ENCODE measurements at regions not wholly inside any gene's neighbourhood (a gene's known extent, or its start where the extent isn't known, plus 50 kb on each side); places are given as distances from the start of the nearest gene placed in this dataset.

DNA sequence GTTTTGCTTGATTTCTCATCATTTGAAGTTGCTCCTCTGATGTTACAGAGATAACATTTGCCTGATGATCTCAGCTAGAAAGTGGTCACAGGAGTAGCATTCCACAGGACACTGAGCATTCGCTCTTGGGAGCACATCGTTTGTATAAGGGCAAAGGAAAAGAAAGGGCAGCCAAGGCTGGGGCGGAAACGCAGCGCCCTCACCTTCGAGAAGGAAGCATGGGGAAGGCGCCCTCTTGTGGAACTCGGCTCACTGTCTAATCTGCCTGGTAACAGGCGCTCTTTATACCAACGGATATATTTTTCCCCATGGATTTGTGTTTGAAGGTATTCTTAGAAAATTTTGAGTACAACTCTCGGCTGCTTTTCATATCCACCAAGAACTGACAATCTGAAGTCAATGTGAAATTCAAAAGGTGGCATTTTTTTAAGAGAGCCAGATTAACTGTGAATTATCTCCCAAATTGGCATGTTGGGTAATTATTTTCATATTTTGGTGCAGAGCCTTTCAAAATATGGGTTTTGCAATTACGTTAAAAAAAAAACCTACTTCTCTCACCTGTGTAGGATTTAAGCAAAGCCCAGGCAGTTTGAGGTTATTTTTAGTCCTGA, 172.7 kb downstream of the CAND1 start:
- no peak overlapping the region for H3K4me3 ChIP-seq (ENCODE audit: low read depth, low read length)
- TF ChIP-seq, protein P1, sequence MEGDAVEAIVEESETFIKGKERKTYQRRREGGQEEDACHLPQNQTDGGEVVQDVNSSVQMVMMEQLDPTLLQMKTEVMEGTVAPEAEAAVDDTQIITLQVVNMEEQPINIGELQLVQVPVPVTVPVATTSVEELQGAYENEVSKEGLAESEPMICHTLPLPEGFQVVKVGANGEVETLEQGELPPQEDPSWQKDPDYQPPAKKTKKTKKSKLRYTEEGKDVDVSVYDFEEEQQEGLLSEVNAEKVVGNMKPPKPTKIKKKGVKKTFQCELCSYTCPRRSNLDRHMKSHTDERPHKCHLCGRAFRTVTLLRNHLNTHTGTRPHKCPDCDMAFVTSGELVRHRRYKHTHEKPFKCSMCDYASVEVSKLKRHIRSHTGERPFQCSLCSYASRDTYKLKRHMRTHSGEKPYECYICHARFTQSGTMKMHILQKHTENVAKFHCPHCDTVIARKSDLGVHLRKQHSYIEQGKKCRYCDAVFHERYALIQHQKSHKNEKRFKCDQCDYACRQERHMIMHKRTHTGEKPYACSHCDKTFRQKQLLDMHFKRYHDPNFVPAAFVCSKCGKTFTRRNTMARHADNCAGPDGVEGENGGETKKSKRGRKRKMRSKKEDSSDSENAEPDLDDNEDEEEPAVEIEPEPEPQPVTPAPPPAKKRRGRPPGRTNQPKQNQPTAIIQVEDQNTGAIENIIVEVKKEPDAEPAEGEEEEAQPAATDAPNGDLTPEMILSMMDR (IDR thresholded peaks at IDR 0.05; ENCODE audit: insufficient read depth, low read depth, low read length, missing control alignments): peak; percentile 83
- peak; percentile 87 for DNase-seq (ENCODE audit: low read depth)

DNA sequence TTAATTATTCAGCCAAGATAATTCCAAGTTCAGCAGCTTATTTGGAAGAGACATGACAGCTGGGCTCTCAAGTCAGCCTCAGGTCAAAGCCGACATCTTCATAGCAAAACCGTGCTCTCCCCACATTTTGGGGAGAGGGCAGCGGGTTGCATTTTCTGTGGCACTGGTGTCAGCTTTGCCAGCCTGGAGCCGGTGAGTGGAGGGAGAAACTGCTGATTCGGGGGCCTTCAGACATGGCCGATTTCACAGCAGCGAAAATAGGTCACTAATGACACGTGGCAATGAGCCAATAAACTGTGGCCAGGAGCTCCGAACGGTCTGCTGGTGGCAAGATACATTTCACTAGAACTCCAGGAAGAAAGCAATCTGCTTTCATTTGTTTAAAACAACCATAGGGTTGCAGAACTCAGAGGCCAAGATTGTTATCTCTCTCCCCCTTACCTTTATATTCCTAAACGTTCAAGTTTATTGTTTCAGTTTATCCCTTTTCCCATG, 173.2 kb downstream of the CAND1 start:
- DNase-seq (ENCODE audit: low read depth): no peak
- TF ChIP-seq, protein P1 (IDR thresholded peaks at IDR 0.05; ENCODE audit: insufficient read depth, low read depth, low read length, missing control alignments): no peak
- H3K4me3 ChIP-seq (ENCODE audit: low read depth, low read length): no peak overlapping the region

DNA sequence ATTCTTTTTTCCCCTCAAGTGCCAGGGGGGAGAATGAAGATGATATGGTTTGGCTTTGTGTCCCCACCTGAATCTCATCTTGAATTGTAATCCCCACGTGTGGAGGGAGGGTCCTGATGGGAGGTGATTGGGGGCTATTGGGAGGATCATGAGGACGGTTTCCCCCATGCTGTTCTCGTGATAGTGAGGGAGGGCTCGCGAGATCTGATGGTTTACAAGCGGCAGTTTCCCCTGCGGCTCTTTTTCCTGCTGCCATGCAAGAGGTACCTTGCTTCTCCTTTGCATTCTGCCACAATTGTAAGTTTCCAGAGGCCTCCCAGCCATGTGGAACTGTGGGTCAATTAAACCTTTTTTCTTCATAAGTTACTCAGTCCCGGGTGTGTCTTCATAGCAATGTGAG, 173.7 kb downstream of the CAND1 start:
- no peak overlapping the region for H3K4me3 ChIP-seq (ENCODE audit: low read depth, low read length)
- TF ChIP-seq, protein P1 (IDR thresholded peaks at IDR 0.05; ENCODE audit: insufficient read depth, low read depth, low read length, missing control alignments): no peak
- DNase-seq (ENCODE audit: low read depth): no peak

DNA sequence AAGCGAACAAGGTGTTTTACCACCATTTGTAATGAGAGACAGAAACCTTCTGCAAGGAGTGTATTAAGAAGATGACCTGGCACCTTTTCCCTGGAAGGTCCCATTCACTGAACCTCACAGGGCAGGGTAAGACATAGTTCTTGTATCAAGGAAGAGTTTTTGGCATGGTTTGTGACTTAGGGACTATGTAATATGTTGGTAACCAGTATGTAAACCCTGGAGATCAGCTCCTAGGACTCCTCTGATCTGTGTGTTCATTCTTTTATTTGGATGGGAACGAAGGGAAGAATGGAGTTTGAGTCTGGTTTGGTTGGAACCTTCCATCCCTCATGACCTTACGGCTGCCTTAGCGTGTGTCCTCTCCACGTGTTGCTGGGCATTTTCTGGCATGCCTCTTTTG, 175.4 kb downstream of the CAND1 start:
- no peak overlapping the region for H3K4me3 ChIP-seq (ENCODE audit: low read depth, low read length)
- DNase-seq (ENCODE audit: low read depth): no peak
- TF ChIP-seq, protein P1 (IDR thresholded peaks at IDR 0.05; ENCODE audit: insufficient read depth, low read depth, low read length, missing control alignments): no peak

DNA sequence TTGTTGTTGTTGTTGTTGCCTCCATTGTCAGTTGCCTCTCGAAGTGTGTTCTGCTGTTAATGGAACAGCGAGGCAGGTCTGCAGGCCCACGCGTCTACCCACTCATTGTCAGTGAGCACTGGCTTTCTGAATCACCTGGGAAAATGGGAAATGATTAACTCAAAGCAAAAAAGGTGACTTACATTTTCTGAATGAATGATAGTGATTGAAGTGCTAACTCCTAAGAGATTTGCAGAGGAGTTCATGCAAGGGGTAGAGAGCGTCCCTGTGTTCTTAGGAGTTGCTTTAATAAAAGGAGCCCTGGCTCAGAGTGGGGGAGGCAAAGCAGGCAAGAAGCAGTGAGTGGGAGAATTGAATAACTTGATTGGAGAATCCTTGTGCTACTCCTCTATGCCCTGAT, 177.6 kb downstream of the CAND1 start:
- no peak overlapping the region for H3K4me3 ChIP-seq (ENCODE audit: low read depth, low read length)
- TF ChIP-seq, protein P1 (IDR thresholded peaks at IDR 0.05; ENCODE audit: insufficient read depth, low read depth, low read length, missing control alignments): no peak
- no peak for DNase-seq (ENCODE audit: low read depth)

DNA sequence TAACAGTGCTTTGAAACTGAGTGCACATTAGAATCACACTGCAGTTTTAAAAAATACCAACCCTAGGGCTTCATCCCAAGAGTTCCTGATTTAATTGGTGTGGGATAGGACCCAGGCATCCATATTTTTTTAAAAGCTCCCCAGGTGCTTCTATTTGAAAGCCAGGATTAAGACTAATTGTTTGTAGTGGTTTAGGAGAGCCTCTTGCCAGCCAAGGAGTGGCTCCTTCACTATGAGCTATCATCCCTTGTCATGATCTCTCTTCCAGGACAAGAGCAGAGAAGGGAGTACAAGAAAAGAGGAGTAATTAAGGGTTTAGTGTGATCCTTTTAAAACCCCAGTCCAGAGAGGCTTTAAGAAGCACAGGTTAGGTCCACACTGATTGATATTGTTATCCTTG, 178.0 kb downstream of the CAND1 start:
- no peak for DNase-seq (ENCODE audit: low read depth)
- TF ChIP-seq, protein P1 (IDR thresholded peaks at IDR 0.05; ENCODE audit: insufficient read depth, low read depth, low read length, missing control alignments): no peak
- H3K4me3 ChIP-seq (ENCODE audit: low read depth, low read length): no peak overlapping the region

DNA sequence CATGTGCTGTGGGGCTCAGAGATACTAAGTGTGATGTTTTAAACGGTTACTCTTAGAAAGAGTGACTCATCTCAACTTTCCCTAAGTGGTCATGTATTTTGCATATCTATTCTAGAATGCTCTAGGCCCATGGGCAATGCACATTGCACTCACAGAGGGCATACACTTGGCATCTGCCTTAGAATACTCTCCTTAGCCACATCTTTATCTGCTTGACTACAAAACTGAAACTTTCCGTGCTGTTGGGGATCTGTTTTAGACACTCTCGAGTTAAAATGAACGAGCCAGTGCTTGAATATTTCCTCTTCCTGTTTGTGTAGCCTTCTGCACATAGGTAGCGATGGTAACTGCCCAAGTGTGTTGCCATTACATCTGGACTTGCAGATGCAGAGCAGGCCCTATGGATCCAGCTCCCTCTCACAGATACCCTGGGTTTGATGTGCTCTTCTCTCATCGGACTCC, 180.5 kb downstream of the CAND1 start:
- TF ChIP-seq, protein P1 (IDR thresholded peaks at IDR 0.05; ENCODE audit: insufficient read depth, low read depth, low read length, missing control alignments): no peak
- DNase-seq (ENCODE audit: low read depth): peak; percentile 86
- no peak overlapping the region for H3K4me3 ChIP-seq (ENCODE audit: low read depth, low read length)
